Caco-2 (cell line): ENCODE measurements at regions not wholly inside any gene's neighbourhood (a gene's known extent, or its start where the extent isn't known, plus 50 kb on each side); places are given as distances from the start of the nearest gene placed in this dataset.

Experiments used
- BruUV-seq: library from RNA; stranded (reverse); fragments of 400-500 nt; replicated peaks from 2 replicates; lab custom pipeline; 2021; lab: Mats Ljungman, UMichigan
- CTCF ChIA-PET: fragments of 300-600 bp; sonication (Branson Sonifier 250); formaldehyde crosslinking; loops from one replicate; lab custom pipeline; 2022; ENCODE audit warnings: antibody characterized with exemption; lab: Charles Lee
- POLR2A ChIA-PET: fragments of 300-600 bp; sonication (Branson Sonifier 250); formaldehyde crosslinking; loops from one replicate; lab custom pipeline; 2022; ENCODE audit warnings: antibody characterized with exemption; lab: Charles Lee
- DNase-seq, 2 experiments: peaks; one replicate each; pipeline versions ENCODE4 v3.0.0 to v3.0.0-alpha.2; 2020 to 2022
- H3K27me3 ChIP-seq: replicated peaks from 2 replicates; pipeline ENCODE4 v1.6.0; 2011; ENCODE audit warnings: low read length; ENCODE audit not compliant: control insufficient read depth, insufficient read depth
- H3K36me3 ChIP-seq: 2 replicates; pipeline ENCODE4 v1.5.1; 2011; ENCODE audit warnings: low read length; ENCODE audit not compliant: control insufficient read depth, insufficient read depth
- H3K4me1 ChIP-seq: fragments of 250-450 bp; sonication (Bioruptor Pico); 2 replicates; pipeline ENCODE4 v1.5.1; 2020; ENCODE audit warnings: mild to moderate bottlenecking
- H3K4me3 ChIP-seq: 2 replicates; pipeline ENCODE4 v1.5.1; 2011; ENCODE audit warnings: low read depth, mild to moderate bottlenecking, control low read depth, low read length
- H3K9me3 ChIP-seq: fragments of 250-450 bp; sonication (Bioruptor Pico); 2 replicates; pipeline ENCODE4 v1.5.1; 2020; ENCODE audit warnings: mild to moderate bottlenecking, moderate library complexity
- H3K27ac Mint-ChIP-seq: one replicate; pipeline ENCODE4 v1.8.0; 2022; ENCODE audit warnings: mixed read lengths; ENCODE audit not compliant: unreplicated experiment
- H3K27me3 Mint-ChIP-seq: one replicate; pipeline ENCODE4 v1.8.0; 2022; ENCODE audit warnings: mixed read lengths; ENCODE audit not compliant: insufficient read depth, unreplicated experiment
- H3K36me3 Mint-ChIP-seq: one replicate; pipeline ENCODE4 v1.8.0; 2022; ENCODE audit warnings: mild to moderate bottlenecking, mixed read lengths; ENCODE audit not compliant: insufficient read depth, unreplicated experiment
- H3K4me1 Mint-ChIP-seq: one replicate; pipeline ENCODE4 v1.8.0; 2022; ENCODE audit warnings: low read depth, mixed read lengths; ENCODE audit not compliant: unreplicated experiment
- H3K4me3 Mint-ChIP-seq: one replicate; pipeline ENCODE4 v1.8.0; 2022; ENCODE audit warnings: mild to moderate bottlenecking, moderate library complexity, mixed read lengths; ENCODE audit not compliant: unreplicated experiment
- H3K9me3 Mint-ChIP-seq: one replicate; pipeline ENCODE4 v1.8.0; 2022; ENCODE audit warnings: mixed read lengths; ENCODE audit not compliant: unreplicated experiment
- CTCF ChIP-seq, 2 experiments: fragments of 200-600 bp in 1 of 2; IDR thresholded peaks; 1 replicate in 1 of 2; 2 replicates in 1 of 2; pipeline versions ENCODE4 v1.5.1 to v1.8.0; 2011 to 2022; ENCODE audit warnings: antibody characterized with exemption in 1 of 2, control low read depth in 1 of 2, inconsistent platforms in 1 of 2, low read depth in 1 of 2, low read length in 1 of 2, mild to moderate bottlenecking in 1 of 2, moderate library complexity in 1 of 2; ENCODE audit not compliant: insufficient read depth in 1 of 2, severe bottlenecking in 1 of 2, unreplicated experiment in 1 of 2
- intact Hi-C: fragments of 100-400 bp; cut with micrococcal nuclease; formaldehyde crosslinking; loops from one replicate; pipeline ENCODE4 v1.10.0; 2022; ENCODE audit not compliant: unreplicated experiment

GRCh38 chr2:219985017-219985416 lies 357.6 kb downstream of the SLC4A3 start:
- no peaks in the 10 kb centered on the region for H3K36me3 Mint-ChIP-seq
- H3K9me3 ChIP-seq: no peaks in the 10 kb centered on the region; the same call in 1 of the 2 replicates
- ChIA-PET POLR2A (no interaction called here), CTCF (no interaction called here)
- intact Hi-C loops: no loop called here
- no peak overlapping the region for H3K4me3 ChIP-seq
- H3K27me3 ChIP-seq: no peaks in the 10 kb centered on the region
- no peak overlapping the region for H3K27ac Mint-ChIP-seq
- no peaks in the 10 kb centered on the region for H3K36me3 ChIP-seq
- DNase-seq: no peak
- no peaks in the 10 kb centered on the region for H3K4me1 Mint-ChIP-seq
- H3K9me3 Mint-ChIP-seq: no peaks in the 10 kb centered on the region
- no peak overlapping the region for H3K4me3 Mint-ChIP-seq
- no TSS peak for BruUV-seq
- no peaks in the 10 kb centered on the region for H3K4me1 ChIP-seq
- no peaks in the 10 kb centered on the region for H3K27me3 Mint-ChIP-seq
- no peak for TF ChIP-seq CTCF (IDR thresholded peaks at IDR 0.05; ENCODE audit: insufficient read depth in 1 of 2, low read depth in 1 of 2, low read length in 1 of 2, severe bottlenecking in 1 of 2, unreplicated experiment in 1 of 2)

GRCh38 chr2:219987830-219988229 lies 360.4 kb downstream of the SLC4A3 start:
- ChIA-PET POLR2A (no interaction called here), CTCF (no interaction called here)
- no peak overlapping the region for H3K4me3 Mint-ChIP-seq
- no peak overlapping the region for H3K4me3 ChIP-seq
- BruUV-seq: no TSS peak
- no peak overlapping the region for H3K27ac Mint-ChIP-seq
- H3K36me3 Mint-ChIP-seq: no peaks in the 10 kb centered on the region
- no peaks in the 10 kb centered on the region for H3K4me1 ChIP-seq
- intact Hi-C loops: no loop called here
- H3K36me3 ChIP-seq: no peaks in the 10 kb centered on the region
- no peaks in the 10 kb centered on the region; the same call in 1 of the 2 replicates for H3K9me3 ChIP-seq
- H3K27me3 ChIP-seq: no peaks in the 10 kb centered on the region
- DNase-seq: no peak
- H3K27me3 Mint-ChIP-seq: no peaks in the 10 kb centered on the region
- no peaks in the 10 kb centered on the region for H3K4me1 Mint-ChIP-seq
- no peaks in the 10 kb centered on the region for H3K9me3 Mint-ChIP-seq
- TF ChIP-seq CTCF (IDR thresholded peaks at IDR 0.05; ENCODE audit: insufficient read depth in 1 of 2, low read depth in 1 of 2, low read length in 1 of 2, severe bottlenecking in 1 of 2, unreplicated experiment in 1 of 2): no peak

- no peaks in the 10 kb centered on the region for H3K9me3 ChIP-seq
- no peak overlapping the region for H3K4me3 ChIP-seq
- Mint-ChIP-seq H3K36me3 (no peaks in the 10 kb centered on the region), H3K4me3 (no peak overlapping the region), H3K27me3 (peaks cover 3% of the 10 kb centered on the region), H3K27ac (no peak overlapping the region), H3K4me1 (no peaks in the 10 kb centered on the region), H3K9me3 (no peaks in the 10 kb centered on the region)
- POLR2A ChIA-PET: no interaction called here
- no peak for DNase-seq
- TF ChIP-seq CTCF (IDR thresholded peaks at IDR 0.05; ENCODE audit: insufficient read depth in 1 of 2, low read depth in 1 of 2, low read length in 1 of 2, severe bottlenecking in 1 of 2, unreplicated experiment in 1 of 2): no peak
- no peaks in the 10 kb centered on the region; the same call in none of the 2 replicates for H3K27me3 ChIP-seq
- H3K4me1 ChIP-seq: no peaks in the 10 kb centered on the region
- intact Hi-C loops: no loop called here
- CTCF ChIA-PET: no interaction called here
- no peaks in the 10 kb centered on the region for H3K36me3 ChIP-seq
- BruUV-seq: no TSS peak
Observed at GRCh38 chr2:219989744-219990143, 362.3 kb downstream of the SLC4A3 start.
